Osteoblast (primary cell): ENCODE measurements at regions not wholly inside any gene's neighbourhood (a gene's known extent, or its start where the extent isn't known, plus 50 kb on each side); places are given as distances from the start of the nearest gene placed in this dataset.

Source experiments
- DNase-seq: peaks from one replicate; pipeline ENCODE4 v3.0.0; 2011; ENCODE audit warnings: low spot score, mixed read lengths; ENCODE audit not compliant: insufficient read length; ENCODE audit errors: missing footprints
- H2AFZ ChIP-seq: 2 replicates; pipeline ENCODE4 v1.6.0; 2011; ENCODE audit warnings: mild to moderate bottlenecking, low read length
- H3K27ac ChIP-seq: 2 replicates; pipeline ENCODE4 v1.5.1; 2011; ENCODE audit warnings: mild to moderate bottlenecking, low read depth, low read length, moderate library complexity
- H3K27me3 ChIP-seq: 2 replicates; pipeline ENCODE4 v1.6.0; 2012; ENCODE audit warnings: mild to moderate bottlenecking, control low read depth, inconsistent platforms, low read length, moderate library complexity; ENCODE audit not compliant: insufficient read depth
- H3K36me3 ChIP-seq: 2 replicates; pipeline ENCODE4 v1.5.1; 2011; ENCODE audit warnings: mild to moderate bottlenecking, low read length, control low read depth, moderate library complexity; ENCODE audit not compliant: insufficient read depth
- H3K4me1 ChIP-seq: 2 replicates; pipeline ENCODE4 v1.5.1; 2011; ENCODE audit warnings: mild to moderate bottlenecking, low read length, control low read depth, moderate library complexity; ENCODE audit not compliant: insufficient read depth
- H3K4me2 ChIP-seq: 2 replicates; pipeline ENCODE4 v1.6.0; 2011; ENCODE audit warnings: mild to moderate bottlenecking, low read length; ENCODE audit not compliant: insufficient read depth
- H3K4me3 ChIP-seq: fragments of 200-600 bp; sonication (generic); 3 replicates; pipeline ENCODE4 v1.5.1; 2012; ENCODE audit warnings: mild to moderate bottlenecking, low read length, inconsistent platforms; ENCODE audit not compliant: insufficient read depth
- H3K79me2 ChIP-seq: 2 replicates; pipeline ENCODE4 v1.6.0; 2012; ENCODE audit warnings: mild to moderate bottlenecking, low read length, control low read depth, inconsistent platforms; ENCODE audit not compliant: insufficient read depth
- H3K9me3 ChIP-seq: 2 replicates; pipeline ENCODE4 v1.5.1; 2011; ENCODE audit warnings: low read depth, low read length, control low read depth
- H4K20me1 ChIP-seq: 2 replicates; pipeline ENCODE4 v1.6.0; 2012; ENCODE audit warnings: mild to moderate bottlenecking, low read length, control low read depth; ENCODE audit not compliant: insufficient read depth
- CTCF ChIP-seq: IDR thresholded peaks from 2 replicates; pipeline ENCODE4 v1.5.1; 2011; ENCODE audit warnings: mild to moderate bottlenecking, low read depth, low read length, moderate library complexity; ENCODE audit errors: extremely low read depth

GRCh38 chr1:37305841-37306240 is 168.5 kb upstream of the ZC3H12A start:
- no peak overlapping the region for H3K4me2 ChIP-seq
- H3K36me3 ChIP-seq: no peaks in the 10 kb centered on the region
- TF ChIP-seq CTCF: no peak
- no peaks in the 10 kb centered on the region for H3K79me2 ChIP-seq
- H3K9me3 ChIP-seq: no peaks in the 10 kb centered on the region
- no peaks in the 10 kb centered on the region for H4K20me1 ChIP-seq
- no peak overlapping the region for H3K4me3 ChIP-seq
- H3K27me3 ChIP-seq: no peaks in the 10 kb centered on the region
- H3K27ac ChIP-seq: no peak overlapping the region
- DNase-seq: no peak
- no peak overlapping the region for H2AFZ ChIP-seq
- no peaks in the 10 kb centered on the region for H3K4me1 ChIP-seq

- no peak for TF ChIP-seq CTCF
- no peaks in the 10 kb centered on the region for H4K20me1 ChIP-seq
- H3K27me3 ChIP-seq: no peaks in the 10 kb centered on the region
- no peaks in the 10 kb centered on the region for H3K79me2 ChIP-seq
- DNase-seq: no peak
- no peak overlapping the region for H2AFZ ChIP-seq
- H3K27ac ChIP-seq: no peak overlapping the region
- no peak overlapping the region for H3K4me2 ChIP-seq
- H3K9me3 ChIP-seq: no peaks in the 10 kb centered on the region
- H3K36me3 ChIP-seq: no peaks in the 10 kb centered on the region
- no peak overlapping the region for H3K4me3 ChIP-seq
- no peaks in the 10 kb centered on the region for H3K4me1 ChIP-seq
These were observed 167.9 kb upstream of the ZC3H12A start for GRCh38 chr1:37306461-37306860.

GRCh38 chr1:37306871-37307270 is 167.5 kb upstream of the ZC3H12A start:
- TF ChIP-seq CTCF: no peak
- H3K27ac ChIP-seq: no peak overlapping the region
- no peaks in the 10 kb centered on the region for H3K36me3 ChIP-seq
- no peak overlapping the region for H3K4me2 ChIP-seq
- H4K20me1 ChIP-seq: no peaks in the 10 kb centered on the region
- H3K9me3 ChIP-seq: no peaks in the 10 kb centered on the region
- no peaks in the 10 kb centered on the region for H3K79me2 ChIP-seq
- DNase-seq: no peak
- no peaks in the 10 kb centered on the region for H3K4me1 ChIP-seq
- no peaks in the 10 kb centered on the region for H3K27me3 ChIP-seq
- no peak overlapping the region for H2AFZ ChIP-seq
- no peak overlapping the region for H3K4me3 ChIP-seq

GRCh38 chr1:37308031-37308960 is 166.1 kb upstream of the ZC3H12A start:
- Histone ChIP-seq H3K27me3 (no peaks in the 10 kb centered on the region), H3K4me1 (no peaks in the 10 kb centered on the region), H3K79me2 (no peaks in the 10 kb centered on the region), H3K36me3 (no peaks in the 10 kb centered on the region), H3K9me3 (no peaks in the 10 kb centered on the region), H3K4me2 (no peak overlapping the region), H3K4me3 (no peak overlapping the region), H4K20me1 (no peaks in the 10 kb centered on the region), H3K27ac (no peak overlapping the region), H2AFZ (no peak overlapping the region)
- TF ChIP-seq CTCF: no peak
- DNase-seq: no peak
